Endothelial cell of umbilical vein (primary cell): ENCODE measurements at regions not wholly inside any gene's neighbourhood (a gene's known extent, or its start where the extent isn't known, plus 50 kb on each side); places are given as distances from the start of the nearest gene placed in this dataset.

Experiments
- EZH2 ChIP-seq: IDR thresholded peaks from 2 replicates; pipeline ENCODE4 v1.6.1; 2012; ENCODE audit warnings: borderline replicate concordance, low read depth, mild to moderate bottlenecking, moderate library complexity, low read length, inconsistent platforms; ENCODE audit not compliant: severe bottlenecking
- GATA2 ChIP-seq: IDR thresholded peaks from 2 replicates; pipeline ENCODE4 v1.7.0; 2011; ENCODE audit warnings: low read depth, mild to moderate bottlenecking, moderate library complexity, mixed read lengths, low read length; ENCODE audit not compliant: insufficient read length, insufficient read depth
- JUN ChIP-seq: IDR thresholded peaks from 2 replicates; pipeline ENCODE4 v1.6.1; 2011; ENCODE audit warnings: borderline replicate concordance, low read depth; ENCODE audit not compliant: insufficient read length, insufficient read depth
- POLR2A ChIP-seq: IDR thresholded peaks from 2 replicates; pipeline ENCODE4 v1.6.1; 2012; ENCODE audit warnings: low read depth, mild to moderate bottlenecking, control low read depth, low read length
- POLR2AphosphoS5 ChIP-seq: IDR thresholded peaks from 2 replicates; pipeline ENCODE4 v1.6.1; 2012; ENCODE audit warnings: low read depth, mild to moderate bottlenecking, control low read depth, low read length, moderate library complexity; ENCODE audit not compliant: insufficient read depth
- TF ChIP-seq, protein P1 (sequence below), 2 donors: IDR thresholded peaks; 1 replicate in 1 of 2; 2 replicates in 1 of 2; pipeline ENCODE4 v1.5.1; 2011; ENCODE audit warnings: low read length in 2 of 2, mild to moderate bottlenecking in 2 of 2, moderate library complexity in 2 of 2, control low read depth in 1 of 2, inconsistent platforms in 1 of 2, low read depth in 1 of 2; ENCODE audit not compliant: insufficient read depth in 1 of 2; ENCODE audit errors: extremely low read depth in 1 of 2

DNA sequence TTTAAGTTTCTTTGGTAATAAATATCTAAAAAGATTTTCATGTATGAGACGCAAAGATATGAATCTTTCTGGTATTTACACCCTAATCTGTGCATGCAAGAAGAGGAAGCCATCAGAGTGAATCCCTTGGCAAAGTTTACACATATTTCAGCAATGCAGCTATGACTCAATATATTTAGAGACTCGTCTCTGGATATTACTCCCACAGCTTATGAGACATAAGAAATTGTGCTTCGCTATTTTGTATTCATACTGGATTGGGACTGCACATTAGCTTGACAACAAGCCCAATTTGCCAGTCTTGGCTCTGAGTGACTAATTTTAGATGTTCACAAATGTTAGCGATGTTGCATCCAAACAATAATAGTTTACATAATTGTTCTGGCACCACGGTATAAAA lies 532.0 kb downstream of the CDH11 start:
- TF ChIP-seq, protein P1, sequence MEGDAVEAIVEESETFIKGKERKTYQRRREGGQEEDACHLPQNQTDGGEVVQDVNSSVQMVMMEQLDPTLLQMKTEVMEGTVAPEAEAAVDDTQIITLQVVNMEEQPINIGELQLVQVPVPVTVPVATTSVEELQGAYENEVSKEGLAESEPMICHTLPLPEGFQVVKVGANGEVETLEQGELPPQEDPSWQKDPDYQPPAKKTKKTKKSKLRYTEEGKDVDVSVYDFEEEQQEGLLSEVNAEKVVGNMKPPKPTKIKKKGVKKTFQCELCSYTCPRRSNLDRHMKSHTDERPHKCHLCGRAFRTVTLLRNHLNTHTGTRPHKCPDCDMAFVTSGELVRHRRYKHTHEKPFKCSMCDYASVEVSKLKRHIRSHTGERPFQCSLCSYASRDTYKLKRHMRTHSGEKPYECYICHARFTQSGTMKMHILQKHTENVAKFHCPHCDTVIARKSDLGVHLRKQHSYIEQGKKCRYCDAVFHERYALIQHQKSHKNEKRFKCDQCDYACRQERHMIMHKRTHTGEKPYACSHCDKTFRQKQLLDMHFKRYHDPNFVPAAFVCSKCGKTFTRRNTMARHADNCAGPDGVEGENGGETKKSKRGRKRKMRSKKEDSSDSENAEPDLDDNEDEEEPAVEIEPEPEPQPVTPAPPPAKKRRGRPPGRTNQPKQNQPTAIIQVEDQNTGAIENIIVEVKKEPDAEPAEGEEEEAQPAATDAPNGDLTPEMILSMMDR (IDR thresholded peaks at IDR 0.05; ENCODE audit: extremely low read depth in 1 of 2, insufficient read depth in 1 of 2, low read depth in 1 of 2, low read length in 2 of 2) = no peak
- TF ChIP-seq GATA2 = no peak
- no peak for TF ChIP-seq EZH2
- TF ChIP-seq JUN = no peak
- no peak for TF ChIP-seq POLR2A
- TF ChIP-seq POLR2AphosphoS5 = no peak
